Islet of Langerhans (tissue), 1 donor: ENCODE measurements at regions not wholly inside any gene's neighbourhood (a gene's known extent, or its start where the extent isn't known, plus 50 kb on each side); places are given as distances from the start of the nearest gene placed in this dataset.
"Not testable (repeated sequence)": the region's sequence is repeated elsewhere in the genome, so short reads cannot be mapped to it uniquely, and the experiment has no call there.

Experiments
- FAIRE-seq: peaks from one replicate; lab custom pipeline; 2011; peaks lifted over from hg19 to GRCh38; lab: Jason Lieb, UNC

GRCh38 chr6:93183531-93183972, 235.8 kb downstream of the EPHA7 start:
- FAIRE-seq, result no peak

GRCh38 chr6:93182938-93183479, 236.3 kb downstream of the EPHA7 start:
- no peak for FAIRE-seq

- no peak for FAIRE-seq
These were observed 241.4 kb downstream of the EPHA7 start for GRCh38 chr6:93177918-93178317.

- FAIRE-seq, result no peak
These were observed 241.9 kb downstream of the EPHA7 start for GRCh38 chr6:93177438-93177837.

- no peak for FAIRE-seq
These were observed 243.3 kb downstream of the EPHA7 start for GRCh38 chr6:93176070-93176469.

DNA sequence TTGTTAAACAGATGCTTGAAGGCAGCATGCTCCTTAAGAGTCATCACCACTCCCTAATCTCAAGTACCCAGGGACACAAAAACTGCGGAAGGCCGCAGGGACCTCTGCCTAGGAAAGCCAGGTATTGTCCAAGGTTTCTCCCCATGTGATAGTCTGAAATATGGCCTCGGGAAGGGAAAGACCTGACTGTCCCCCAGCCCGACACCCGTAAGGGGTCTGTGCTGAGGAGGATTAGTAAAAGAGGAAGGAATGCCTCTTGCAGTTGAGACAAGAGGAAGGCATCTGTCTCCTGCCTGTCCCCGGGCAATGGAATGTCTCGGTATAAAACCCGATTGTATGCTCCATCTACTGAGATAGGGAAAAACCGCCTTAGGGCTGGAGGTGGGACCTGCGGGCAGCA, 245.8 kb downstream of the EPHA7 start:
- not testable (repeated sequence) for FAIRE-seq

DNA sequence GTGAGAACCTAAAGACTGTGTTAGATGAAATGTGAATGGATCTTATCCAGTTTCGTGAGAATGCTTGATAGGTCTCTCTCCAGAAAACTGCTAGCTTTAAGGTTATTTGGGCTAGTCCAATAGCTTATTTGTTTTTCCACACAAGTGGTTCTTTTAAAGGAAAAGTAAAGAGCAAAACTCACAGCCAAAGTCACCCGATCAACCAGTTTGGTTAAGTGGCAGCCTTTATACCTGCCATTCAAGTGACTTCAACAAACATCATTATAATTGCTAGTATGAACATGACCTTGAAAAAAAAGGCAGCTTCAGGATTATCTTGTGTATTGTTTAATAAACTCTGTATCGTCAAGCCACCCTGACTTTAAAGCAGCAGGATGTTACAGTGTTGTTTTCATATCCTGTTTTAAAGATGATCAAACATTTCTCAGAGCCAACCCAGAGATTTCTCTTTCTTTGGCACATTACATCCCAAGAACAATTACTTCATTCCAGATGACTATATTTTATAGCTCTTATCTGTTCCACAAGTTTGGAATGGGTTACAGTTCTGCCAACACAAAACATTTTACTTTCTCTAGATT, 253.4 kb downstream of the EPHA7 start:
- no peak for FAIRE-seq

GRCh38 chr6:93164781-93165180, 254.6 kb downstream of the EPHA7 start:
- no peak for FAIRE-seq

- FAIRE-seq, result no peak
These were observed 256.2 kb downstream of the EPHA7 start for GRCh38 chr6:93163146-93163545.

- no peak for FAIRE-seq
These were observed 279.8 kb downstream of the EPHA7 start for GRCh38 chr6:93139408-93140081.

DNA sequence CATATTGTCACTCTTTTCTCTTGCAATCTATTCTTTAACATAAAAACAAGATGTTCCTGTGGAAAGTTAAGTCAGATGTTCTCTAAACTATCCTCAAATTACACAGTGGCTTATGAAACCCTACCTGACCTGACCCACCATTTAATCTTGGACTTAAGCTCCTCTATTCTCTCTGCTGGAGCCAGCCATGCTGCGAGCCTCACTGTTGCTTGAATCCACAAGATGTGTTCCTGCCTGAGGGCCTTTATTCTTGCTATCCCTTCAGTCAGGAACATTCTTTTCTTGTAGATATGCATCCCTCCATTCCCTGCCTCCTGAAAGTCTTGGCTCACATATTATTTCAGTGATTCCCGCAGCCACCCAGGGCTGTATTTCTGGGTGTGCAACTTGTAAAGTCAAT, 283.2 kb downstream of the EPHA7 start:
- FAIRE-seq, result no peak

- no peak for FAIRE-seq
These were observed 295.2 kb downstream of the EPHA7 start for GRCh38 chr6:93124006-93124632.

GRCh38 chr6:93123585-93123984, 295.8 kb downstream of the EPHA7 start:
- no peak for FAIRE-seq

GRCh38 chr6:93120154-93120742, 299.1 kb downstream of the EPHA7 start:
- no peak for FAIRE-seq

DNA sequence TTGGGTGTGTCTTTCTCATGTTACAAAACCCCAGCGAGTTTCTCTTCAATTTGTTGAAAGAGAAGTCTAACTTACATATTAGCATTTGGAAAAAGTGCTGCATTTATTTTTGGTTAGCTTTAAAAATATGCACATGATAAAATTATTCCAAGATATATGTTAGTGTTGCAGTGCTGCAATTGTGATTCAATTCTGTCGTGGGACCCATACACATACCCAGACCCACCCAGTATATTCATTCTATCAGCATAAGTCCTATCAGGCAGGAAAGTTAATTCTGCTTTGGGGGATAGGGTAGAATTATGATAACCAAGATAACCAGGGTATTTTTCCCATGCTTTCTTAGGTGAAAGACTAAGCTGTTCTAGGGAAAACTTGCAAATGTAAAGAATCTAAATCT, 313.5 kb downstream of the EPHA7 start:
- no peak for FAIRE-seq

- FAIRE-seq, result no peak
These were observed 314.3 kb downstream of the EPHA7 start for GRCh38 chr6:93105017-93105416.

DNA sequence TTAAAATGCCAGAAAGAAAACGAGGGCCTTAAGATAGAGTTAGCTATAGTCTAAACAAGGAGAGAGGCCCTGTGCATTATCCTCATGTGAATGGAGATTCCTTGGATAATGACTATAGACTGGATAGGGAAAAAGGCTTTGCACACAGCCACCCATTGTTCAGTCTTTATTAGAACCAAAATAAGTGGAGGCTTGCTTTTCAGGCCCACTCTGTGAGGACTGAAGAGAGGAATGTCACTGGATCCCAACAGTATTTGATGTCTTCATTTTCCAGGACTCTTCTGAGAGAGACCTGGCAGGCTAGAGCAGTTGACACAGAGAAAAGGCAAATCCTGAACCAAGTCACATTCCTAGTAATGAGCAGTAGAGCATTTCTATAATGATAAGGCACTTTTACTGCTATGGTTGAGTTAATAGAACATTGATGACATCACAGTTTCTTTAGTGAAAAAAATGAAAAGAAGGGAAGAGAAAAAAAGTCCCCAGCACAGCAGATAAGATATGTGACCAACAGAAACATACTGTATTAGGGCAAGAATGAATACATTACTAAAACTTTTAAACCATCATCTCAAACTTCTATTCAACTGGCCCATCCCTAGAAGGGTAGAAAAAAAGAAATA, 315.1 kb downstream of the EPHA7 start:
- no peak for FAIRE-seq

GRCh38 chr6:93088621-93089501, 330.5 kb downstream of the EPHA7 start:
- no peak for FAIRE-seq

DNA sequence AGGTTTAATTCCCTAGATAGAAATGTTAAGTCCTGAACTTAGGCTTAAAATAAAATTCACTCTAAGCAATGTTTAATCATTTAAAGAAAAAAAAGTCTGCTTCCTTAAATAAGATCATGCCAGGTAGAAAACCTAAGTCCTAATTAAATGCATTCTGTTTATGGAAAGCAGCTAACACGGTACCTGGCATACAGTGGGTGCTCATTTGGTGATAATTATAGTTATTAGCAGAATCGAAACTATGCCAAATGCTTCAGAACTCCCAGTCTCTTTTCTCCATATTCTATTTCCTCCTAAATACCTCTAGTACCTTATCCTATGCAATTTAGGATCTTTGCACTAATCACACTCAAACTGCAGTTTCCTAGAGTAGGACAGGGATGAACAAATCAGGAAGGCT, 331.8 kb downstream of the EPHA7 start:
- FAIRE-seq, result no peak

DNA sequence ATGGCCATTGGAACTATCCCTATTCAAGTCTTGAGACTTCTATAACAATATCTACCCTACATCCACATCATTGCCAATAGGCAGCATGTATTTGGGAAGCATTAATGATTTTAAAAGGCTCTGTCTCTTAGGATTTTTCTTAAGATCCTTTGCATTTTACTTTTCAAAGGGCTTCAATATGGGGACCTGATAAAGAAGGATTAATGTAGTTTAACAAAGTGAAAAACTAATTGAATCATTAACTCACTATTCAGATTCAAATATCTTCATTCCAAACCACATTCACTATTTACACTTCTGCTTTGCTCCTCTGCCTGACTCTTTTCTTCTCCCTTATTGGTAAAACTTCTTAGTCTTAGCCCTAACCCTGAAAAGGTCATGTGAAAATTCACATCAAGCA, 333.0 kb downstream of the EPHA7 start:
- no peak for FAIRE-seq

DNA sequence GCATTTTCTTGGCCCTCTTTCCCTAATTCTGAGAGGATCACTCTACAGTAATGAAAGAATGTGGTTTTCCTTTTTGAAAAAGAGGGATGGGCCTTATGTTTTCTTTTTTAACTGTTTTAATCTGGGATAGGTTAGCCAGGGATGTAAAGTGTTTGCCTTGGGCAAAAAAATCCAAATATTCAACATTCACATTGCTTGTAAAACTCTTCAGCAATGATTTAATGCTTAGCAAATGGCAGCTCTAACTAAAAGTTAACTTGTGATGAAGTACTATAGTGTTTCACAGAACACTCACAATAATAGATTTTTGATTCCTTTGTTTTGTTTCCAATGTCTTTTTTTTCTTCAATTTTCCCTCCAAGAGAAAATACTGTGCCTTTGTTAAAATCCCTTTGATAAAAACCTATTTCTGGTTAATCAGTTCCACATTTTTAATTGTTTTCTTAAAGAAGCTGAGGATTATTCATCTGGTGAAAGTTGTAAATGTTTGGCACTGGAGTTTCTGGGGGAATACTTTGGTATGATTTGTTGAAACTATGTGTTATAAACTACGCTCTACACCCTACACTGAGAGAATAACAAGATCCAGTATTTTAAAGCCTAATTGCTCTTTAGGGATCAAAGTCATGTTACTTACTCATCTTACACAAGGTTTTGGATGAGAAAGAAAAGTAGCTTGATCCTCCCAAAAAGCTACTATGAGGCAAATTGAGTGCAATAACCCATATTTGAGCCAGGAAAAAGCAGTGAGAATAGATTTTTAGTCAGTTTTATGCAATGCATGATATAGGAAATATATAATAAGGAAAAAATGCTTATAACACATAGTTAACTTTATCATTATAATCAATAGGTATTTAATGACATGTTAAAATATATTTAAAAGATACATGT, 335.8 kb downstream of the EPHA7 start:
- FAIRE-seq, result no peak
